NT2/D1 (cell line): ENCODE measurements at regions not wholly inside any gene's neighbourhood (a gene's known extent, or its start where the extent isn't known, plus 50 kb on each side); places are given as distances from the start of the nearest gene placed in this dataset.

Experiments
- SUZ12 ChIP-seq: IDR thresholded peaks from 2 replicates; pipeline ENCODE4 v1.6.1; 2011; ENCODE audit not compliant: insufficient read length, insufficient read depth; ENCODE audit errors: extremely low read depth
- YY1 ChIP-seq: IDR thresholded peaks from 2 replicates; pipeline ENCODE4 v1.6.1; 2011; ENCODE audit not compliant: insufficient read length, insufficient read depth
- ZNF274 ChIP-seq: IDR thresholded peaks from 2 replicates; pipeline ENCODE4 v1.6.1; 2011; ENCODE audit warnings: mild to moderate bottlenecking, low read depth, low read length

- TF ChIP-seq ZNF274: no peak
- TF ChIP-seq SUZ12: no peak
- no peak for TF ChIP-seq YY1
Observed at GRCh38 chr2:167493862-167494261, 605.6 kb downstream of the XIRP2 start.
